AG04450 (cell line): ENCODE measurements at regions not wholly inside any gene's neighbourhood (a gene's known extent, or its start where the extent isn't known, plus 50 kb on each side); places are given as distances from the start of the nearest gene placed in this dataset.

ENCODE experiments used
- CTCF ChIA-PET: fragments of 300-600, 350-600 bp; formaldehyde crosslinking; extraction: SDS; loops from one replicate; lab custom pipeline; 2022; ENCODE audit warnings: antibody characterized with exemption, inconsistent platforms; lab: Charles Lee
- POLR2A ChIA-PET: fragments of 350-600 bp; formaldehyde crosslinking; extraction: SDS; loops from one replicate; lab custom pipeline; 2021; ENCODE audit warnings: antibody characterized with exemption, inconsistent platforms; lab: Yijun Ruan, JAX
- DNase-seq: peaks from one replicate; pipeline ENCODE4 v3.0.0-alpha.2; 2011; ENCODE audit warnings: low read depth, low spot score
- H3K27ac ChIP-seq: one replicate; pipeline ENCODE4 v1.5.1; 2012; ENCODE audit warnings: low read depth, low read length, control low read depth
- H3K27me3 ChIP-seq: one replicate; pipeline ENCODE4 v1.6.0; 2012; ENCODE audit warnings: low read length; ENCODE audit not compliant: control insufficient read depth, insufficient read depth
- H3K4me3 ChIP-seq: 2 replicates; pipeline ENCODE4 v1.5.1; 2011; ENCODE audit warnings: mild to moderate bottlenecking, low read depth, low read length, control low read depth
- H3K9me3 ChIP-seq: 2 replicates; pipeline ENCODE4 v1.5.1; 2012; ENCODE audit warnings: low read length; ENCODE audit not compliant: control insufficient read depth, insufficient read depth
- CTCF ChIP-seq: IDR thresholded peaks from 2 replicates; pipeline ENCODE4 v1.5.1; 2011; ENCODE audit warnings: low read depth, low read length, control low read depth, inconsistent platforms

GRCh38 chr9:21708856-21709255 lies 93.6 kb upstream of the MTAP start:
- ChIA-PET CTCF (interaction anchor here (0.7 to 2.9 kb wide), 59 partner anchors 9 to 991 kb away, joined by 3 to 22 read pairs (median 4); no protein-coding TSS in a partner anchor), POLR2A (no interaction called here)
- no peak for DNase-seq
- Histone ChIP-seq H3K9me3 (no peaks in the 10 kb centered on the region), H3K4me3 (no peak overlapping the region), H3K27me3 (no peaks in the 10 kb centered on the region), H3K27ac (no peak overlapping the region)
- TF ChIP-seq CTCF, result no peak

GRCh38 chr9:21709464-21710058 lies 92.9 kb upstream of the MTAP start:
- ChIA-PET POLR2A (no interaction called here), CTCF (interaction anchor here (0.7 to 2.9 kb wide), 57 partner anchors 9 to 991 kb away, joined by 3 to 22 read pairs (median 4); no protein-coding TSS in a partner anchor)
- H3K4me3 ChIP-seq, result no peak overlapping the region
- H3K27ac ChIP-seq, result no peak overlapping the region
- no peaks in the 10 kb centered on the region for H3K27me3 ChIP-seq
- no peaks in the 10 kb centered on the region for H3K9me3 ChIP-seq
- TF ChIP-seq CTCF, result peak; percentile 75
- DNase-seq, result no peak

- no peak for TF ChIP-seq CTCF
- POLR2A ChIA-PET, result no interaction called here
- no peak for DNase-seq
- Histone ChIP-seq H3K9me3 (no peaks in the 10 kb centered on the region), H3K27me3 (no peaks in the 10 kb centered on the region), H3K4me3 (no peak overlapping the region), H3K27ac (no peak overlapping the region)
- CTCF ChIA-PET, result interaction anchor here (1.0 to 1.8 kb wide), 5 partner anchors 10 to 276 kb away, joined by 3 to 6 read pairs (median 5); no protein-coding TSS in a partner anchor
Observed at GRCh38 chr9:21710548-21711191, 91.8 kb upstream of the MTAP start.

GRCh38 chr9:21711504-21711903 lies 90.9 kb upstream of the MTAP start:
- Histone ChIP-seq H3K4me3 (no peak overlapping the region), H3K27ac (no peak overlapping the region), H3K27me3 (no peaks in the 10 kb centered on the region), H3K9me3 (no peaks in the 10 kb centered on the region)
- POLR2A ChIA-PET, result no interaction called here
- TF ChIP-seq CTCF, result no peak
- CTCF ChIA-PET, result interaction anchor here (1.2 to 1.8 kb wide), 3 partner anchors 9 to 78 kb away, joined by 3 to 5 read pairs (median 5); no protein-coding TSS in a partner anchor
- DNase-seq, result no peak

GRCh38 chr9:21715408-21715807 lies 87.0 kb upstream of the MTAP start:
- Histone ChIP-seq H3K9me3 (no peaks in the 10 kb centered on the region), H3K27ac (no peak overlapping the region), H3K27me3 (no peaks in the 10 kb centered on the region), H3K4me3 (no peak overlapping the region)
- DNase-seq, result no peak
- TF ChIP-seq CTCF, result no peak
- ChIA-PET POLR2A (no interaction called here), CTCF (no interaction called here)
